PFSK-1 (cell line): ENCODE measurements at regions not wholly inside any gene's neighbourhood (a gene's known extent, or its start where the extent isn't known, plus 50 kb on each side); places are given as distances from the start of the nearest gene placed in this dataset.

Source experiments
- FOXP2 ChIP-seq: optimal IDR thresholded peaks from 2 replicates; pipeline ENCODE3; 2011; ENCODE audit warnings: borderline replicate concordance, control low read depth, inconsistent platforms; ENCODE audit not compliant: insufficient read depth; ENCODE audit errors: extremely low read length, extremely low read depth
- POLR2AphosphoS5 ChIP-seq: IDR thresholded peaks from 2 replicates; pipeline ENCODE4 v1.6.1; 2012; ENCODE audit warnings: low read depth, mild to moderate bottlenecking, control low read depth, low read length, moderate library complexity
- SIN3A ChIP-seq: IDR thresholded peaks from 2 replicates; pipeline ENCODE4 v1.6.1; 2012; ENCODE audit warnings: mild to moderate bottlenecking, low read length, moderate library complexity, borderline replicate concordance; ENCODE audit not compliant: insufficient read depth
- TAF1 ChIP-seq: IDR thresholded peaks from 2 replicates; pipeline ENCODE4 v1.6.1; 2012; ENCODE audit warnings: low read length, control low read depth, borderline replicate concordance; ENCODE audit not compliant: insufficient read depth
- TF ChIP-seq, protein P1 (sequence below), 2 experiments: IDR thresholded peaks; 2 replicates each; pipeline versions ENCODE4 v1.6.1 to v1.8.0; 2011 to 2012; ENCODE audit warnings: low read depth in 2 of 2, low read length in 2 of 2, control low read depth in 1 of 2, inconsistent platforms in 1 of 2, mild to moderate bottlenecking in 1 of 2, moderate library complexity in 1 of 2; ENCODE audit not compliant: insufficient read depth in 1 of 2

DNA sequence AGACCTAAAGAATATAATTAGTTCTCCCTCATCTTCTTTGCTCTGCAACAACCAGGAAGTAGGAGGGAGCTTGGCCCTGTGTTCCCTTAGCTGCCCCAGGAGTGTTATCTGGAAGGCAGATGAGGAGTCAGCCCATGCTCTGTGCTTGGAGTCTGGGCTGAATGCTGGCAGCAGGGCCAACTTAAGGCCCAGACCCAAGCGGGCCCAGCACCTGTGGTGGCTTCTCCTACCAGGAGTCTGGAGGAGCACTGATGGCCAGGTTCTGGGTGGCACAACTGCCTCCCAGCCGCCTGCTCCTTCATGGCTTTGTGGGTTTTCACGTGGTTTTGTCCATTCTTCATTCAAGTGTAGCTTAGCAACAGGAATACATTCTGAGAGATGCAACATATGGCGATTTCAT, 1910.7 kb upstream of the LRRTM1 start:
- TF ChIP-seq POLR2AphosphoS5 (no peak), SIN3A (no peak), TAF1 (no peak), FOXP2 (no peak)
- TF ChIP-seq, protein P1, sequence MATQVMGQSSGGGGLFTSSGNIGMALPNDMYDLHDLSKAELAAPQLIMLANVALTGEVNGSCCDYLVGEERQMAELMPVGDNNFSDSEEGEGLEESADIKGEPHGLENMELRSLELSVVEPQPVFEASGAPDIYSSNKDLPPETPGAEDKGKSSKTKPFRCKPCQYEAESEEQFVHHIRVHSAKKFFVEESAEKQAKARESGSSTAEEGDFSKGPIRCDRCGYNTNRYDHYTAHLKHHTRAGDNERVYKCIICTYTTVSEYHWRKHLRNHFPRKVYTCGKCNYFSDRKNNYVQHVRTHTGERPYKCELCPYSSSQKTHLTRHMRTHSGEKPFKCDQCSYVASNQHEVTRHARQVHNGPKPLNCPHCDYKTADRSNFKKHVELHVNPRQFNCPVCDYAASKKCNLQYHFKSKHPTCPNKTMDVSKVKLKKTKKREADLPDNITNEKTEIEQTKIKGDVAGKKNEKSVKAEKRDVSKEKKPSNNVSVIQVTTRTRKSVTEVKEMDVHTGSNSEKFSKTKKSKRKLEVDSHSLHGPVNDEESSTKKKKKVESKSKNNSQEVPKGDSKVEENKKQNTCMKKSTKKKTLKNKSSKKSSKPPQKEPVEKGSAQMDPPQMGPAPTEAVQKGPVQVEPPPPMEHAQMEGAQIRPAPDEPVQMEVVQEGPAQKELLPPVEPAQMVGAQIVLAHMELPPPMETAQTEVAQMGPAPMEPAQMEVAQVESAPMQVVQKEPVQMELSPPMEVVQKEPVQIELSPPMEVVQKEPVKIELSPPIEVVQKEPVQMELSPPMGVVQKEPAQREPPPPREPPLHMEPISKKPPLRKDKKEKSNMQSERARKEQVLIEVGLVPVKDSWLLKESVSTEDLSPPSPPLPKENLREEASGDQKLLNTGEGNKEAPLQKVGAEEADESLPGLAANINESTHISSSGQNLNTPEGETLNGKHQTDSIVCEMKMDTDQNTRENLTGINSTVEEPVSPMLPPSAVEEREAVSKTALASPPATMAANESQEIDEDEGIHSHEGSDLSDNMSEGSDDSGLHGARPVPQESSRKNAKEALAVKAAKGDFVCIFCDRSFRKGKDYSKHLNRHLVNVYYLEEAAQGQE (IDR thresholded peaks at IDR 0.05; ENCODE audit: insufficient read depth in 1 of 2, low read depth in 2 of 2, low read length in 2 of 2): no peak

DNA sequence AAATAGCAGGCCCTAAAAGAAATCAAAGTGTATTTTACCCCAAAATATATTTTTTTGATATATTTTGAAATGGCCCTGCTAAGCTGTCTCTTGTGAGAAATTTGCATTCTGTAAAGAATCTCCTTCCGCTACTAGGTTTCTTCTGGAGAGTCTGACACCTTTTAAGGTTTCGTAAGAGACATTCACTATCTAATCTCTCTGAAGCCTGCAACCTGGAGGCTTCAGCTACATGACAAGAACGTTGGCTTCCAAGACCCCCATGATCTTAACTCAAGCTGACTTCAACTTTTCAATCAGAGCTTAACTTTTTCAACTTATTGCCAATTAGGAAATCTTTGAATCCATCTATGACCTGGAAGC, 1894.9 kb upstream of the LRRTM1 start:
- TF ChIP-seq POLR2AphosphoS5: no peak
- no peak for TF ChIP-seq SIN3A
- TF ChIP-seq, protein P1 (IDR thresholded peaks at IDR 0.05; ENCODE audit: insufficient read depth in 1 of 2, low read depth in 2 of 2, low read length in 2 of 2): no peak
- no peak for TF ChIP-seq FOXP2
- no peak for TF ChIP-seq TAF1

DNA sequence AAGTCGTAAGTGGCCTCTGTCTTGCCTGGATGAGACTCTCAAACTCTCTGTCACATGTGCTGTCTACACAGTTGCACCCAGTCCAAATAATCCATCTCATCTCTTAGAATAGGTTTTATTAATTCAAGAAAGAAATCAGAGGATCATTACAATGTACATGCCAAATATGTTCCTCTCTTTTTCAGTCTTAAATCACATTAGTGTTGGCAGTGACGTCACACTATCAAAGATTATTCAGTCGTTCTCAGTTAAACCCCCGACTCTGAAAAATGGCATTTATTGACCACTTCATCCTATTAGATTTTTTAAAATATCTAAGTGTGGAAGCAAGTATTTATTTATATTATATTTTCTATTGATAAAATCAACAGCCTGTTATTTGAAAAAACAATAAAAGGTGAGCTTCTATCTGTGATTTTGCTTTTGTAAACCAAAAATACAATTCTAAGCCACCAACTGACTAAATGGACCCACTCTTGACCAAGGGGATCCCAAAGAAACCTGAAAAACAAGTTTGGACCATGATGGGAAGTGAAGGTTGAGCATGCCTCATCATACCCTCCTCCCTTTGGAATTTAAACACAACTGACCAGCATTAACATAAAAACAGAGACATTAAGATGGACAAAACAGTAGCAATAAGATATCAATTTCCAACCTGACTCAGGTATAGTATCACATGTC, 1894.4 kb upstream of the LRRTM1 start:
- TF ChIP-seq FOXP2: no peak
- TF ChIP-seq POLR2AphosphoS5: no peak
- TF ChIP-seq TAF1: no peak
- TF ChIP-seq, protein P1 (IDR thresholded peaks at IDR 0.05; ENCODE audit: insufficient read depth in 1 of 2, low read depth in 2 of 2, low read length in 2 of 2): no peak
- TF ChIP-seq SIN3A: no peak

DNA sequence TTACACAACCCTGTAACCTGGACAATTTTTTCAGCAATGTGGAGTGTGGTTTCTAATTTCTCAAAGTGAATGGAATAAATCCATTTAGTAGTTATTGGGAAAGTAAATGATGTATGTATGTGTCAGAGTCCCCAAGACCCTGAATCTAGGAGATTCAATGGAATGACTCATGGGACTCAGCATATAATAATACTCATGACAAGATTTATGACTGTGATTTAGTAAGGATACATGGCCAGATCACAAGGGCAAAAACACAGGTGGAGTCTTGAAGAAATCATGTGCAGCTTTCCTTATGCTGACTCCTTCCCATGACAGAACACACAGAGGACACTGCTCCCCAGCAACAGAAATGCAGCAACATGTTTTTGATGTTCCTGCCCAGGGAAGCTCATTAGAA, 1877.7 kb upstream of the LRRTM1 start:
- no peak for TF ChIP-seq TAF1
- no peak for TF ChIP-seq FOXP2
- TF ChIP-seq, protein P1 (IDR thresholded peaks at IDR 0.05; ENCODE audit: insufficient read depth in 1 of 2, low read depth in 2 of 2, low read length in 2 of 2): no peak
- no peak for TF ChIP-seq SIN3A
- TF ChIP-seq POLR2AphosphoS5: no peak

DNA sequence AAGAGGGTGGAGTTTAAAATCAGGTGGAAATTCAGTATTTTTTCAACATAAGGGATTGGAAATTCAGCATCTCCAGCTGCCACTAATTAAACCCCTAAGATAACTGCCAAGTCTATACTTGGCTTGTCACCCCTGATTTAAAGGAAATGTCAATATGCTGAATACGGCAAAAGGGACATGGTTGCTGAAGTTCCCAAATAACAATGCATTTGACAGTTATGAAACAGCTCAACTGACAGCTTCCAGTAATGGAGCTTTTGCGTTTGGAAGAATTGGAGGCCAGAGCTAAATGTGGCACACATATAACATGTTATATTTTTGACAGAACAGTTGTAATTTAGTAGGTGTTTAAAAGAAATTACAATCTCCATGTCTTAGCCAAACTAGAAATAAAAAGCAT, 1867.9 kb upstream of the LRRTM1 start:
- TF ChIP-seq FOXP2: no peak
- TF ChIP-seq, protein P1 (IDR thresholded peaks at IDR 0.05; ENCODE audit: insufficient read depth in 1 of 2, low read depth in 2 of 2, low read length in 2 of 2): no peak
- TF ChIP-seq TAF1: no peak
- no peak for TF ChIP-seq SIN3A
- no peak for TF ChIP-seq POLR2AphosphoS5
